ENCODE measurements at regions not wholly inside any gene's neighbourhood (a gene's known extent, or its start where the extent isn't known, plus 50 kb on each side); places are given as distances from the start of the nearest gene placed in this dataset.

GRCh38 chr4:19791422-19792123 lies 460.1 kb upstream of the SLIT2 start:
- DNase-seq (ENCODE audit: low read depth) = no peak

DNA sequence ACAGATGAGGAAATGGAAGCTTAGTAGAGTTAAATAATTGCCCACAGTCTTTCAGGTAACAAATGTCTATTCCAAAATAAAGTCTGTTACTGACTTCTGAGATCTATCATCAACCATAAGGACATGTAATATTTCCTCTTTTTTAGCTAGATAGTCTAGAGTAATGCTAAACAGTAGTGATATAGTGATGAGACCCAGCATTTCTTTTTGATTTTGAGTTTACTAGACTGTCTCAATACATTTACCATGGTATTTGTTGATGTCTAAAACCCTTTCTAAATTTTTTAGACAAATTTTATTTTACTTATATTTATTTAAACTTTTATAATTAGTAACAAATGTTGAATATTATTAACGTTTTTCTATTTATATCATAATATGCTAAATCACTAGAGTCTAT lies 465.1 kb upstream of the SLIT2 start:
- no peak for DNase-seq (ENCODE audit: low read depth)

GRCh38 chr4:19783667-19784223 lies 468.0 kb upstream of the SLIT2 start:
- DNase-seq (ENCODE audit: low read depth) = no peak

DNA sequence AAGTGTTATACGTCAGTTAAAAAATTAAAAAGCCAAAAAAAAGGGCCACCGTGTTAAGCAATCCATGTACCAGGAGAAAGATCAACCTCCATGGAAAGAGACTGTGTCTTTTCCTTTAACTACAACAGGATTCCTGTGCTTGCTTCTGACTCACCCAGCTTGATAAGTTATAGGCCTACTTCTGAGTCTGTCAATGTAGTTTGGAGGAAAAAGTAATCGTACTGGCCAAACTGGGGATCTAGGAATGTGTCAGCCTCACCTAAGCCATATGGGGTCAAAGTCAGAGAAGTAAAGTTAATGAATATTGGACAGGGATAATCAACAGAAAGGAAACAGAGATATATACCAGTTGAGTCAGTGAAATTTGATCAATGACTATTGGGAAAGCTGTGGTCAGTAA lies 470.8 kb upstream of the SLIT2 start:
- DNase-seq (ENCODE audit: low read depth) = no peak

DNA sequence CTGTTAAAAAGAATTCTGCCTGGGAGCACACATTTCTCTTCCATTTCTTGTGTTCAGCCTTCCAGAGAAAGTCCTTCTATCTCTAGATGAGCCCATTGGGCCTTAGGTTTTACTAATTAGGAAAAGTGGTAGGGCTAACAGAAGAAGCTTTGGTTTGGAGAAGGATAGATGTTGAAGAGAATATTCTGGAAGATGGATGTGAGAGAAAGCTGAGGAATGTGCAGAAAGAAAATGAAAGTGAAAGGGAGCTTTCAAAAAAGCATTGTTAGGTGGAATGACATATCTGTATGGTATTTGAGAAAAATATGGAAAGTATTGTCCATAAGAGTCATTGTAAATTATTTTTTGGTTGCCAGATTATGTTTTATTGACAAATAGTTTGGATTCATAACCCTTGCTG lies 474.8 kb upstream of the SLIT2 start:
- peak; percentile 19 for DNase-seq (ENCODE audit: low read depth)

DNA sequence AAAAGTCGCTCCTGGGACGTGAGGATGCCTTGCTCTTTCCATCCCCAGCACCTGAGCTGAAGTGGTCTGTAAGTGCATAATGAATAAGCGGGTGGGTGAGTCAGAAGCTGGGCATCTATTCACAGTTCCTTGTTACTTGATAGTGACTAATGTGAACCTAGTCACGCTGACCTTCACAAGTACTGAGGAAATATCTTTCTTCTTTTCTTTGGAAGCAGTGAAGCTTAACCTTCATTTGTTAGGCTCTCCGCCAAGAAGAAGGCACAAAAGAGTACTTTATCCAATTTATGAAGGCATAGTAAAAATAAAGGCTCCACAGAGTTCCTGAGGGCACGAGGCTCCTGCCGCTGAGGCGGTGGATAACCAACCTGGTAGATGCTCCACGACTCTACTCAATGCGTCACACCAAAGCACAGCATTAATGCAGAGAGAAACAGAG lies 475.7 kb upstream of the SLIT2 start:
- DNase-seq (ENCODE audit: low read depth) = peak; percentile 77

GRCh38 chr4:19774690-19775256 lies 476.9 kb upstream of the SLIT2 start:
- DNase-seq (ENCODE audit: low read depth) = peak; percentile 22

DNA sequence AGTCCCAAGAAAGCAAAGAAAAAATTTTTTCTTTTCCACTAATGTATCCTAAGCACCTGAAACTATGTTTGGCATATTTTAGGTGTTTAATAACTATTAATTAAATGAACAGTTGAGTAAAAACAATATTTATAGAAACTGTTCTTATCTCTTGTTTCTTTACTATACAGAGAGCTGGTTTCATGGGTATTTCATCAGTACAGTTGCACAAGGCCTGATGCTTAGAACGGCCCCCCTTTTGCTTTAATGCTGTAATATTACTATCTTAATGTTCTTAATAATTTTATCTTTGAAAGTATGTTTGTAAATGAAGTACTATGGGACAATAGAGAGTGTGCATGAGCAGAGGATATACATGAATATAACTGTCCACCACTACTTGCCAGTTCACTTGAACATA lies 479.1 kb upstream of the SLIT2 start:
- DNase-seq (ENCODE audit: low read depth) = no peak

DNA sequence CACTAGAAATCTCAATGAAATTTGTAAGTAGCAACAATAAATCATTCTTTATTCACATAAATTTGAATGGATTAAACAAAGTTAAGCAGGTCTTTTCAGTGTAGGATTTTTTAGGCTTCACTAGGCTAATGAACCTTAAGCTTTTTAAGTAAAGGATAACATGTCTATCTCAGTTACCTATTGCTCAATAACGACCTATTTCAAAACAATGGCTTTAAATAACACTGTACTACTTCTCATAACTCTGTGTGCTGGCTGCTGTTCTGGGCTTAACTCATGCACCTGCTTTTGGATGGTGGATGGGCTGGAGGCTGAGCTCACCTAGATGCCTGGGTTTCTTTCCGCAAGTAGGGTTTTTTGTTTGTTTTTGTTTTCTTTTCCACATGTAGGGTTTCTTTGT lies 495.0 kb upstream of the SLIT2 start:
- no peak for DNase-seq (ENCODE audit: low read depth)

GRCh38 chr4:19752599-19752998 lies 499.1 kb upstream of the SLIT2 start:
- DNase-seq (ENCODE audit: low read depth) = no peak

- peak; percentile 37 for DNase-seq (ENCODE audit: low read depth)
These were observed 502.9 kb upstream of the SLIT2 start for GRCh38 chr4:19748519-19749479.

DNA sequence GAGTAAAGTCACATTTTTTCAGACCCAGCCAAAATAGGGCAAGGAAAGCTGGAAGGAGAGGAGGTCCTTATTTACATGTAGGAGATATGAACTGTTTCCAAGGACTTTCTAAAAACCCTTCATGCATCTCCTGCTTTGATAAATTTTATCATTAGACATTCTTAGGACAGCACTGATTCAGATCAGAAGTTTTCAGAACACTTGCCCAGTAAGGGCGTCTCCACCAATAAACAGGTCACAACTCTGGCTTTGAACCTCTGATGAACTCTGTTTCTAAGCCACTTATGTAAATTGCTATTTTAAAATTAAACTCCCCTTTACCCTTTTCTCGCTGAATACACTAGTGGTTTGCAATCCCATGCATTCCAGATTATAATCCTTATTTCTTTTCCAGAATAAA lies 505.3 kb upstream of the SLIT2 start:
- DNase-seq (ENCODE audit: low read depth) = no peak

GRCh38 chr4:19743115-19743638 lies 508.5 kb upstream of the SLIT2 start:
- no peak for DNase-seq (ENCODE audit: low read depth)

DNA sequence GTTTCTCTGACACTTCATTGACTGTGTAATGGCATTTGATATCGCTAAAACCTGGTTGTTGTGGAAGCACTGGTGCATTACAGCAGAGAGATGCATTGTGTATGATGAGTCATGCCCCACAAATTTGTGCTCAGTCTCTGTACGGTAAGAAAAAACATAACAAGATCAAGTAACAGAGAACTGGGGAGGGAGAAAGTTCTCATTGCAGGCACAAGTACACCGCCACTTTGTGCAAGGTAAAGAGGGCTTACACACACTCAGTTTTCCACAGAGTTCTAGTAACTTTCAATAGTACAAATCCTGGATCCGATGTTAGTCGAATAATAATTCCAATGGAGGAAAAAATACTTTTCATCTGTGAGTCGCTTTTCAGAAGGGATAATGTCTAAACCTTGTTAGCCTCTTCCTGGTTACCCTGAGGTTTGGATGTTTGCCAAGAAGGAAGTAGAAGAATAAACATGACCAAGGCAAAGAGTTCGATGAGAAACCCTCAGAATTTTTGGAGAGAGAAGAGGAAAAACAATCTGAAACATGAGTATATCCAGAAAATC lies 512.5 kb upstream of the SLIT2 start:
- peak; percentile 83 for DNase-seq (ENCODE audit: low read depth)

GRCh38 chr4:19736968-19737756 lies 514.5 kb upstream of the SLIT2 start:
- DNase-seq (ENCODE audit: low read depth) = no peak

GRCh38 chr4:19735012-19735411 lies 516.7 kb upstream of the SLIT2 start:
- DNase-seq (ENCODE audit: low read depth) = no peak

GRCh38 chr4:19729886-19730651 lies 521.6 kb upstream of the SLIT2 start:
- peak; percentile 77 for DNase-seq (ENCODE audit: low read depth)

DNA sequence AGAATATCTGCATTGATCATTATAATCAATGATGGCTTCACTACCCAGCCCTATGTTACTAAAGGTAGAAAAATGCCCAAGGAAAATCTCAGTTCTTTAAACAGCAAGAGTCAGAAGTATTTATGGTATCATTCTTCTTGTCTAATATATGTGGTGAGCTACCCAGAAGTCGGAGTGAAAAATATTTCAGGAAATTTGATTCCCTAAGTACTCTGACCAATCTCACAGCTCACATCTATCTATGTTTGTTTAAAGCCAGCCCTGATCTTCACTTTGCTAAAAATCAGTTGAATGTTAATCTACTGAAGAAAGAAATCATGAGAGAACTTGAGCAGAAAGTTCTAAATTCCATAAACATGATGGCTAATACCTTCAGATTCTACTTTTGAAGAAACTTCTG lies 522.9 kb upstream of the SLIT2 start:
- no peak for DNase-seq (ENCODE audit: low read depth)

DNA sequence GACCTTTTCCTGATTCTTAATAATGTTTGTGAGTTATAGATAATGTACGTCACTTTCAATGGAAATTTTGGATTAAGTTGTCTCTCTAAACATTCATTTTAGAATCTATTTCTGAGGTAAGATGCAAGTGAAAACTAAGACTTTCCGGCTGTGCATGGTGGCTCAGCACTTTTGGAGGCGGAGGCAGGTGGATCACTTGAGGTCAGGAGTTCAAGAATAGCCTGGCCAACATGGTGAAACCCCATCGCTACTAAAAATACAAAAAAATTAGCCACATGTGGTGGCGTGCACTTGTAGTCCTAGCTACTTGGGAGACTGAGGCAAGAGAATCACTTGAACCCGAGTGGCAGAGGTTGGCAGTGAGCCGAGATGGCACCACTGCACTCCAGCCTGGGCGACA lies 524.6 kb upstream of the SLIT2 start:
- no peak for DNase-seq (ENCODE audit: low read depth)

DNA sequence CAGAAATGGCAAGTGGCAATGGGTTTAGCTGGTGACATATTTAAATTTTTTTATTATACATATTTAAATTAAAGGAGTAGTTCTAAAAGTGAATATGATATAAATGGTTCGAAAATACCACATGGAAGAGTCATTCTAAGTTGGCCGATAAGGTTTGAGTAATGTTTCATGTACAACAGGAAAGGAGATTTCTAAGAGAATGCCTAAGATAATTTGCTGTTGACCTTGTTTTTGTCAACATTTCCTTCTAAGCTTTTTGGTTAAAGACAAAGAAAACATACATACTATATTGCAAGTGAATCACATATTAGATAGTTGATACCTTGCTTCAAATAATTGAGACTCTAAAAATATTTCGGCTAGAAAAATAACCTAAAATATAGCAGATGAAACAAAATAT lies 526.6 kb upstream of the SLIT2 start:
- DNase-seq (ENCODE audit: low read depth) = no peak
